ENCODE measurements at regions not wholly inside any gene's neighbourhood (a gene's known extent, or its start where the extent isn't known, plus 50 kb on each side); places are given as distances from the start of the nearest gene placed in this dataset.

DNA sequence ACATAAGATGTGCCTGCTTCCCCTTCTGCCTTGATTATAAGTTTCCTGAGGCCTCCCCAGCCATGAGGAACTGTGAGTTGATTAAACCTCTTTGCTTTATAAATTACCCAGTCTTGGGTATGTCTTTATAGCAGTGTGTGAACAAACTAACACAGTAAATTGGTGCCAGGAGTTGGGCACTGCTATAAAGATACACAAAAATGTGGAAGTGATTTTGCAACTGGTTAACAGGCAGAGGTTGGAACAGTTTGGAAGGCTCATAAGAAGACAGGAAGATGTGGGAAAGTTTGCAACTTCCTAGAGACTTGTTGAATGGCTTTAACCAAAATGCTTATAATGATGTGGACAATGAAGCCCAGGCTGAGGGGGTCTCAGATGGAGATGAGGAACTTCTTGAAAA is 264.1 kb downstream of the DACT1 start:
- no peak overlapping the region for H3T11ph ChIP-seq (ENCODE audit: low read length)
- no peak overlapping the region for H3K9ac ChIP-seq (ENCODE audit: extremely low read depth, insufficient read length, low read length)
- no peak overlapping the region for H3K4ac ChIP-seq (ENCODE audit: low read depth, low read length)
- no peaks in the 10 kb centered on the region for H3K79me1 ChIP-seq (ENCODE audit: insufficient read depth, low read depth, low read length, poor library complexity, severe bottlenecking)
- no peak overlapping the region for H2BK120ac ChIP-seq (ENCODE audit: low read depth, low read length, poor library complexity, severe bottlenecking)
- no peaks in the 10 kb centered on the region for H4K20me1 ChIP-seq (ENCODE audit: control insufficient read depth, insufficient read depth, insufficient read length)
- H3K79me2 ChIP-seq (ENCODE audit: insufficient read depth, low read length): no peaks in the 10 kb centered on the region
- no peak overlapping the region for H3K4me2 ChIP-seq (ENCODE audit: insufficient read depth, insufficient read length, low read length)
- no peak overlapping the region for H3K14ac ChIP-seq (ENCODE audit: insufficient read depth, low read length)
- no peak overlapping the region for H2BK12ac ChIP-seq (ENCODE audit: insufficient read length, low read depth, low read length)
- no peaks in the 10 kb centered on the region for H3K4me1 ChIP-seq (ENCODE audit: insufficient read depth, low read length)
- no peak overlapping the region for H4K5ac ChIP-seq (ENCODE audit: insufficient read length, low read depth, low read length)
- no peak overlapping the region for H3K27ac Mint-ChIP-seq
- peaks cover 5 to 6% of the 10 kb centered on the region in 2 experiments; a peak in 3 of 5 replicates for H3K9me3 Mint-ChIP-seq
- H3K27me3 ChIP-seq (ENCODE audit: insufficient read depth, low read length): no peaks in the 10 kb centered on the region; the same call in 1 of the 2 replicates
- H3K27me3 Mint-ChIP-seq (ENCODE audit: low read depth): no peaks in the 10 kb centered on the region
- no peaks in the 10 kb centered on the region for H3K9me3 ChIP-seq (ENCODE audit: control insufficient read depth, low read depth, low read length)
- H4K8ac ChIP-seq (replicated peaks; ENCODE audit: insufficient read length, low read depth, low read length): no peak overlapping the region
- no peak for DNase-seq
- H2BK5ac ChIP-seq (ENCODE audit: insufficient read length, low read length): no peak overlapping the region
- no peak overlapping the region for H3K4me3 Mint-ChIP-seq
- no peak overlapping the region for H2AK5ac ChIP-seq (ENCODE audit: insufficient read length, low read length)
- H2AFZ ChIP-seq (ENCODE audit: low read length): no peak overlapping the region
- TF ChIP-seq, protein P1, sequence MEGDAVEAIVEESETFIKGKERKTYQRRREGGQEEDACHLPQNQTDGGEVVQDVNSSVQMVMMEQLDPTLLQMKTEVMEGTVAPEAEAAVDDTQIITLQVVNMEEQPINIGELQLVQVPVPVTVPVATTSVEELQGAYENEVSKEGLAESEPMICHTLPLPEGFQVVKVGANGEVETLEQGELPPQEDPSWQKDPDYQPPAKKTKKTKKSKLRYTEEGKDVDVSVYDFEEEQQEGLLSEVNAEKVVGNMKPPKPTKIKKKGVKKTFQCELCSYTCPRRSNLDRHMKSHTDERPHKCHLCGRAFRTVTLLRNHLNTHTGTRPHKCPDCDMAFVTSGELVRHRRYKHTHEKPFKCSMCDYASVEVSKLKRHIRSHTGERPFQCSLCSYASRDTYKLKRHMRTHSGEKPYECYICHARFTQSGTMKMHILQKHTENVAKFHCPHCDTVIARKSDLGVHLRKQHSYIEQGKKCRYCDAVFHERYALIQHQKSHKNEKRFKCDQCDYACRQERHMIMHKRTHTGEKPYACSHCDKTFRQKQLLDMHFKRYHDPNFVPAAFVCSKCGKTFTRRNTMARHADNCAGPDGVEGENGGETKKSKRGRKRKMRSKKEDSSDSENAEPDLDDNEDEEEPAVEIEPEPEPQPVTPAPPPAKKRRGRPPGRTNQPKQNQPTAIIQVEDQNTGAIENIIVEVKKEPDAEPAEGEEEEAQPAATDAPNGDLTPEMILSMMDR (conservative IDR thresholded peaks at IDR 0.05): no peak
- H3K27ac ChIP-seq (ENCODE audit: insufficient read length, low read depth, low read length): no peak overlapping the region
- no peaks in the 10 kb centered on the region for H3K23me2 ChIP-seq (ENCODE audit: insufficient read length, low read depth, low read length, poor library complexity, severe bottlenecking)
- no peaks in the 10 kb centered on the region for H3K4me1 Mint-ChIP-seq
- no peak overlapping the region for H3K23ac ChIP-seq (ENCODE audit: insufficient read length, low read depth, low read length)
- H3K56ac ChIP-seq (ENCODE audit: insufficient read length, low read depth, low read length): no peak overlapping the region
- no peak overlapping the region for H2BK15ac ChIP-seq (ENCODE audit: low read depth, low read length)
- no peak overlapping the region for H2BK20ac ChIP-seq (ENCODE audit: low read depth, low read length, poor library complexity, severe bottlenecking)
- H4K91ac ChIP-seq (ENCODE audit: insufficient read length, low read depth, low read length): no peak overlapping the region
- peaks cover 0 to 9% (median 0%) of the 10 kb centered on the region in 3 experiments; a peak in 4 of 7 replicates for H3K36me3 Mint-ChIP-seq (ENCODE audit: insufficient read depth in 1 of 3, low read depth in 3 of 3)
- H3K18ac ChIP-seq (ENCODE audit: insufficient read length, low read depth, low read length): no peak overlapping the region
